Keratinocyte (primary cell): ENCODE measurements at regions not wholly inside any gene's neighbourhood (a gene's known extent, or its start where the extent isn't known, plus 50 kb on each side); places are given as distances from the start of the nearest gene placed in this dataset.

Source experiments
- DNase-seq: peaks from one replicate; pipeline ENCODE4 v3.0.0-alpha.2; 2011; ENCODE audit warnings: low read depth, missing footprints, low spot score
- FAIRE-seq: peaks from 2 replicates; lab custom pipeline; 2011; peaks lifted over from hg19 to GRCh38; lab: Jason Lieb, UNC
- H2AFZ ChIP-seq: 2 replicates; pipeline ENCODE4 v1.6.0; 2012; ENCODE audit warnings: low read length, control low read depth, inconsistent platforms; ENCODE audit not compliant: control insufficient read depth
- H3K27ac ChIP-seq: 2 replicates; pipeline ENCODE4 v1.5.1; 2011; ENCODE audit warnings: low read length; ENCODE audit not compliant: control insufficient read depth, insufficient read depth
- H3K27me3 ChIP-seq: 3 replicates; pipeline ENCODE4 v1.6.0; 2011; ENCODE audit warnings: low read length; ENCODE audit not compliant: control insufficient read depth, insufficient read depth; ENCODE audit errors: extremely low read depth
- H3K36me3 ChIP-seq, 2 experiments: 2 replicates in 1 of 2; 3 replicates in 1 of 2; pipeline ENCODE4 v1.5.1; 2011; ENCODE audit warnings: low read length in 2 of 2, mild to moderate bottlenecking in 1 of 2; ENCODE audit not compliant: control insufficient read depth in 2 of 2, insufficient read depth in 2 of 2; ENCODE audit errors: extremely low read depth in 1 of 2
- H3K4me1 ChIP-seq: 3 replicates; pipeline ENCODE4 v1.5.1; 2011; ENCODE audit warnings: low read length; ENCODE audit not compliant: control insufficient read depth, insufficient read depth; ENCODE audit errors: extremely low read depth
- H3K4me2 ChIP-seq: 3 replicates; pipeline ENCODE4 v1.6.0; 2011; ENCODE audit warnings: low read depth, low read length; ENCODE audit not compliant: control insufficient read depth, insufficient read depth; ENCODE audit errors: extremely low read depth
- H3K4me3 ChIP-seq, 3 experiments: fragments of 200-600 bp in 1 of 3; sonication (generic) in 1 of 3; 2 replicates in 2 of 3; 3 replicates in 1 of 3; pipeline ENCODE4 v1.5.1; 2011 to 2016; ENCODE audit warnings: low read length in 3 of 3, mild to moderate bottlenecking in 3 of 3, control low read depth in 2 of 3, inconsistent platforms in 1 of 3, low read depth in 1 of 3, mixed read lengths in 1 of 3, mixed run types in 1 of 3, moderate library complexity in 1 of 3; ENCODE audit not compliant: control insufficient read depth in 2 of 3, insufficient read depth in 2 of 3; ENCODE audit errors: extremely low read depth in 1 of 3
- H3K79me2 ChIP-seq: 2 replicates; pipeline ENCODE4 v1.6.0; 2012; ENCODE audit warnings: low read length; ENCODE audit not compliant: control insufficient read depth, insufficient read depth
- H3K9ac ChIP-seq: 3 replicates; pipeline ENCODE4 v1.6.0; 2011; ENCODE audit warnings: low read length; ENCODE audit not compliant: control insufficient read depth, insufficient read depth; ENCODE audit errors: extremely low read depth
- H3K9me1 ChIP-seq: 3 replicates; pipeline ENCODE4 v1.6.0; 2011; ENCODE audit warnings: low read length; ENCODE audit not compliant: control insufficient read depth, insufficient read depth; ENCODE audit errors: extremely low read depth
- H3K9me3 ChIP-seq: 2 replicates; pipeline ENCODE4 v1.5.1; 2012; ENCODE audit warnings: low read depth, low read length; ENCODE audit not compliant: control insufficient read depth
- H4K20me1 ChIP-seq: 3 replicates; pipeline ENCODE4 v1.6.0; 2011; ENCODE audit warnings: low read length; ENCODE audit not compliant: control insufficient read depth, insufficient read depth; ENCODE audit errors: extremely low read depth
- EZH2 ChIP-seq: IDR thresholded peaks from one replicate; pipeline ENCODE4 v1.6.1; 2012; ENCODE audit warnings: inconsistent platforms, mild to moderate bottlenecking, low read length, moderate library complexity
- dilution Hi-C: fragments of 300-500 bp; cut with MboI; formaldehyde crosslinking; loops from one replicate; pipeline ENCODE4 v1.7.0; 2020; ENCODE audit warnings: low sequenced_read_pairs; ENCODE audit not compliant: extremely low pct_ligation_motif_present
- TF ChIP-seq, protein P1 (sequence below), 3 experiments: IDR thresholded peaks in 1 of 3; conservative IDR thresholded peaks in 1 of 3; optimal IDR thresholded peaks in 1 of 3; 2 replicates in 2 of 3; 3 replicates in 1 of 3; pipeline versions ENCODE3 to v1.5.1; 2011; ENCODE audit warnings: low read length in 3 of 3, mild to moderate bottlenecking in 3 of 3, moderate library complexity in 2 of 3, control low read depth in 1 of 3, inconsistent platforms in 1 of 3; ENCODE audit not compliant: insufficient read depth in 2 of 3; ENCODE audit errors: extremely low read depth in 1 of 3

GRCh38 chr20:22904386-22904785 lies 130.7 kb upstream of the SSTR4 start:
- Histone ChIP-seq H3K4me2 (no peak overlapping the region), H3K9me3 (no peaks in the 10 kb centered on the region), H3K79me2 (no peaks in the 10 kb centered on the region), H4K20me1 (no peaks in the 10 kb centered on the region), H2AFZ (no peak overlapping the region), H3K27ac (no peak overlapping the region), H3K27me3 (peaks cover 6% of the 10 kb centered on the region), H3K9ac (no peak overlapping the region), H3K4me1 (no peaks in the 10 kb centered on the region), H3K9me1 (no peaks in the 10 kb centered on the region), H3K4me3 (no peak overlapping the region), H3K36me3 (no peaks in the 10 kb centered on the region)
- FAIRE-seq = no peak
- no peak for DNase-seq
- dilution Hi-C loops = no loop called here
- TF ChIP-seq EZH2 = no peak
- TF ChIP-seq, protein P1, sequence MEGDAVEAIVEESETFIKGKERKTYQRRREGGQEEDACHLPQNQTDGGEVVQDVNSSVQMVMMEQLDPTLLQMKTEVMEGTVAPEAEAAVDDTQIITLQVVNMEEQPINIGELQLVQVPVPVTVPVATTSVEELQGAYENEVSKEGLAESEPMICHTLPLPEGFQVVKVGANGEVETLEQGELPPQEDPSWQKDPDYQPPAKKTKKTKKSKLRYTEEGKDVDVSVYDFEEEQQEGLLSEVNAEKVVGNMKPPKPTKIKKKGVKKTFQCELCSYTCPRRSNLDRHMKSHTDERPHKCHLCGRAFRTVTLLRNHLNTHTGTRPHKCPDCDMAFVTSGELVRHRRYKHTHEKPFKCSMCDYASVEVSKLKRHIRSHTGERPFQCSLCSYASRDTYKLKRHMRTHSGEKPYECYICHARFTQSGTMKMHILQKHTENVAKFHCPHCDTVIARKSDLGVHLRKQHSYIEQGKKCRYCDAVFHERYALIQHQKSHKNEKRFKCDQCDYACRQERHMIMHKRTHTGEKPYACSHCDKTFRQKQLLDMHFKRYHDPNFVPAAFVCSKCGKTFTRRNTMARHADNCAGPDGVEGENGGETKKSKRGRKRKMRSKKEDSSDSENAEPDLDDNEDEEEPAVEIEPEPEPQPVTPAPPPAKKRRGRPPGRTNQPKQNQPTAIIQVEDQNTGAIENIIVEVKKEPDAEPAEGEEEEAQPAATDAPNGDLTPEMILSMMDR (optimal IDR thresholded peaks at IDR 0.05 in 1 of 3, IDR thresholded peaks at IDR 0.05 in 1 of 3, conservative IDR thresholded peaks at IDR 0.05 in 1 of 3; ENCODE audit: extremely low read depth in 1 of 3, insufficient read depth in 2 of 3, low read length in 3 of 3) = no peak

DNA sequence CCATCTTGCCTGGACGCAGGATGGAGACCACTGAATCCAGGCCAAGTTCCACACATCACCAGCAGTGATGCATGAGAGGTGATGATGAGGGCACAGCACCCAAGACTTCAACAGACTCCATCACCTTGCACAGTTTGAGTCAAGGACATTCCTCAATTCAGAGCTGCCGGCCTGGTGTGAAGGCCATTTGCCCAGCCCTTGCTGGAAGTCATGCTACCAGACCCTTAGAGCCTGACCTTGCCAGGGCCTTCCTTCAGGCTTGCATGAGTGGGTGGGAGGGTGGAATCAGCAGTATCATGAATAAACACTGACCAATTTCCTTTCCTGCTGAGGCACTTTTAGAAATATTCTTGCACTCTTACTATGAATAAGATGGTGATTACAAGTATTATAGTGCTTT lies 130.2 kb upstream of the SSTR4 start:
- Histone ChIP-seq H3K27me3 (peaks cover 6% of the 10 kb centered on the region), H3K4me2 (no peak overlapping the region), H2AFZ (no peak overlapping the region), H3K27ac (no peak overlapping the region), H3K36me3 (no peaks in the 10 kb centered on the region), H3K79me2 (no peaks in the 10 kb centered on the region), H4K20me1 (no peaks in the 10 kb centered on the region), H3K9me1 (no peaks in the 10 kb centered on the region), H3K4me3 (no peak overlapping the region), H3K9me3 (no peaks in the 10 kb centered on the region), H3K9ac (no peak overlapping the region), H3K4me1 (no peaks in the 10 kb centered on the region)
- no peak for DNase-seq
- no peak for FAIRE-seq
- TF ChIP-seq, protein P1 (optimal IDR thresholded peaks at IDR 0.05 in 1 of 3, IDR thresholded peaks at IDR 0.05 in 1 of 3, conservative IDR thresholded peaks at IDR 0.05 in 1 of 3; ENCODE audit: extremely low read depth in 1 of 3, insufficient read depth in 2 of 3, low read length in 3 of 3) = no peak
- no peak for TF ChIP-seq EZH2
- dilution Hi-C loops = no loop called here
